Panc1 (cell line): ENCODE measurements at regions not wholly inside any gene's neighbourhood (a gene's known extent, or its start where the extent isn't known, plus 50 kb on each side); places are given as distances from the start of the nearest gene placed in this dataset.

Experiments used
- ATAC-seq: fragments of 200-7000 bp; cut with Tn5 transposase; 2 replicates; pipeline ENCODE4 v1.9.1; 2020; ENCODE audit warnings: mild to moderate bottlenecking, moderate library complexity
- BruUV-seq: library from RNA; stranded (reverse); fragments of 400-500 nt; replicated peaks from 2 replicates; lab custom pipeline; 2021; lab: Mats Ljungman, UMichigan
- CTCF ChIA-PET: fragments of 300-600 bp; sonication (Branson Sonifier 250); formaldehyde crosslinking; loops from one replicate; lab custom pipeline; 2022; ENCODE audit warnings: antibody characterized with exemption; lab: Charles Lee
- POLR2A ChIA-PET: fragments of 300-600 bp; sonication (Branson Sonifier 250); formaldehyde crosslinking; loops from one replicate; lab custom pipeline; 2022; ENCODE audit warnings: antibody characterized with exemption; lab: Charles Lee
- DNase-seq: peaks from one replicate; pipeline ENCODE4 v3.0.0-alpha.2; 2010; ENCODE audit warnings: low read depth, low spot score
- H3K27ac ChIP-seq: 2 replicates; pipeline ENCODE4 v1.5.1; 2011; ENCODE audit warnings: mild to moderate bottlenecking, low read length, inconsistent platforms
- H3K27me3 ChIP-seq: fragments of 200-500 bp; sonication (Bioruptor generic); 2 replicates; pipeline ENCODE4 v1.6.0; 2014; ENCODE audit warnings: low read length, inconsistent platforms; ENCODE audit not compliant: control insufficient read depth, insufficient read depth
- H3K36me3 ChIP-seq: fragments of 200-500 bp; sonication (Bioruptor generic); 2 replicates; pipeline ENCODE4 v1.5.1; 2014; ENCODE audit warnings: inconsistent platforms, mild to moderate bottlenecking, low read length, moderate library complexity; ENCODE audit not compliant: control insufficient read depth, insufficient read depth
- H3K4me1 ChIP-seq: 2 replicates; pipeline ENCODE4 v1.5.1; 2011; ENCODE audit warnings: inconsistent platforms, mild to moderate bottlenecking, low read length, moderate library complexity; ENCODE audit not compliant: control insufficient read depth, insufficient read depth
- H3K4me3 ChIP-seq, 2 experiments: 2 replicates each; pipeline ENCODE4 v1.5.1; 2011 to 2012; ENCODE audit warnings: low read depth in 2 of 2, low read length in 2 of 2, mild to moderate bottlenecking in 2 of 2, inconsistent platforms in 1 of 2, moderate library complexity in 1 of 2
- H3K9me3 ChIP-seq: fragments of 200-500 bp; sonication (Bioruptor generic); 2 replicates; pipeline ENCODE4 v1.5.1; 2014; ENCODE audit warnings: low read depth, mild to moderate bottlenecking, inconsistent platforms, low read length, moderate library complexity; ENCODE audit not compliant: control insufficient read depth, insufficient read depth
- CTCF ChIP-seq: fragments of 450-650 bp; IDR thresholded peaks from 2 replicates; pipeline ENCODE4 v1.5.1; 2017; ENCODE audit warnings: mild to moderate bottlenecking
- POLR2AphosphoS5 ChIP-seq: IDR thresholded peaks from 2 replicates; pipeline ENCODE4 v1.6.1; 2012; ENCODE audit warnings: mild to moderate bottlenecking, low read depth, low read length, moderate library complexity
- REST ChIP-seq, 2 experiments: IDR thresholded peaks; 2 replicates each; pipeline ENCODE4 v1.6.1; 2011 to 2012; ENCODE audit warnings: low read depth in 2 of 2, control low read depth in 1 of 2, low read length in 1 of 2, mild to moderate bottlenecking in 1 of 2, moderate library complexity in 1 of 2; ENCODE audit not compliant: insufficient read depth in 1 of 2
- SIN3A ChIP-seq: IDR thresholded peaks from 2 replicates; pipeline ENCODE4 v1.6.1; 2012; ENCODE audit warnings: low read depth, mild to moderate bottlenecking, low read length, moderate library complexity, borderline replicate concordance; ENCODE audit not compliant: insufficient read depth
- TCF7L2 ChIP-seq: IDR thresholded peaks from 2 replicates; pipeline ENCODE4 v1.6.1; 2011; ENCODE audit warnings: mild to moderate bottlenecking, low read depth, low read length, inconsistent platforms
- in situ Hi-C: cut with HindIII; loops from 2 replicates; pipeline ENCODE4 v1.10.0; 2016; ENCODE audit warnings: low sequenced_read_pairs, low pct_unique_long_range_greater_than_20kb
- intact Hi-C: fragments of 100-400 bp; cut with micrococcal nuclease; formaldehyde crosslinking; loops from one replicate; pipeline ENCODE4 v1.10.0; 2022; ENCODE audit not compliant: unreplicated experiment

GRCh38 chr15:70250208-70251201 lies 152.8 kb upstream of the TLE3 start:
- Histone ChIP-seq H3K4me3 (no peak overlapping the region), H3K9me3 (no peaks in the 10 kb centered on the region), H3K4me1 (peaks cover 14% of the 10 kb centered on the region), H3K36me3 (no peaks in the 10 kb centered on the region), H3K27me3 (no peaks in the 10 kb centered on the region), H3K27ac (no peak overlapping the region)
- TF ChIP-seq POLR2AphosphoS5 (no peak), SIN3A (no peak), REST (IDR thresholded peaks at IDR 0.05; ENCODE audit: insufficient read depth in 1 of 2, low read depth in 2 of 2, low read length in 1 of 2) (no peak), CTCF (no peak), TCF7L2 (no peak)
- no TSS peak for BruUV-seq
- intact Hi-C loops = no loop called here
- ChIA-PET POLR2A (no interaction called here), CTCF (no interaction called here)
- DNase-seq (no peak), ATAC-seq (no peak)
- in situ Hi-C loops = no loop called here

- no peak for DNase-seq
- Histone ChIP-seq H3K27ac (no peak overlapping the region), H3K27me3 (no peaks in the 10 kb centered on the region), H3K4me1 (peaks cover 14% of the 10 kb centered on the region), H3K4me3 (no peak overlapping the region), H3K36me3 (no peaks in the 10 kb centered on the region), H3K9me3 (no peaks in the 10 kb centered on the region)
- intact Hi-C loops (no loop called here), in situ Hi-C loops (no loop called here)
- CTCF ChIA-PET = no interaction called here
- ATAC-seq = no peak
- BruUV-seq = no TSS peak
- no peak for TF ChIP-seq POLR2AphosphoS5
- no peak for TF ChIP-seq CTCF
- no peak for TF ChIP-seq TCF7L2
- TF ChIP-seq REST (IDR thresholded peaks at IDR 0.05; ENCODE audit: insufficient read depth in 1 of 2, low read depth in 2 of 2, low read length in 1 of 2) = no peak
- POLR2A ChIA-PET = no interaction called here
Observed at GRCh38 chr15:70249616-70250015, 151.9 kb upstream of the TLE3 start.
